ENCODE measurements at regions not wholly inside any gene's neighbourhood (a gene's known extent, or its start where the extent isn't known, plus 50 kb on each side); places are given as distances from the start of the nearest gene placed in this dataset.

DNA sequence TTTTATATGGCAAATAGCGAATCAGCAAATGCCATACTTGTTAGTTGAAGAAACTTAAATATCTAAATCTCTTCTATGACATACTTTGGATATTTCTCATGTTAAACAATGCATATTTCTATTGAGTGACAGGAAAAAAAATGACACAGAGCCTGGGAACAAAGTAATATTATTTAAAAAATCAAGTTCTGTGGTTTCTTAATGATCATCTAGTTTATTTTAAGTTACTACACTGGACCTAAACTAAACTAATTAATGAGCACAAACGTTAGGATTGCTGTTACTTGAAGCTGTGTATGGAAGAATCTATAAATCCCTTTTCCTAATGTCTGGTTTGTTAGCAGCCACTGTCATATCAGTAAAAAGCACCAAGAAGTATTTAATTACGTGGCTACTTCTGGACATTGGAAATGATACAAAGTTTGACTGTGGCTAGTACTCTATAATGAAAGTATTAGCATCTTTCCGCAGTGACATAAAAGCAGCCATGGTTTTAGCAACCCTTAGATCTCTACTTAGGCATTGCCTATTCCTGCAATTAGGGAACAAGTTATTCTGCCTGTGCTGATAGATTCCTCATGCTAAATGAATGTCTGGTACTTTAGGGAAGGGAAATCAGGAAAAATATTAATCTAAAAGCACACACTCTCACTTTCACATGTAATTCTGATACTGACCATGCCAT, 981.7 kb upstream of the B3GALT2 start:
- DNase-seq (ENCODE audit: low read depth, low spot score): no peak
- in situ Hi-C loops (cut with HindIII; ENCODE audit: low pct_unique_long_range_greater_than_20kb, low sequenced_read_pairs): no loop called here

DNA sequence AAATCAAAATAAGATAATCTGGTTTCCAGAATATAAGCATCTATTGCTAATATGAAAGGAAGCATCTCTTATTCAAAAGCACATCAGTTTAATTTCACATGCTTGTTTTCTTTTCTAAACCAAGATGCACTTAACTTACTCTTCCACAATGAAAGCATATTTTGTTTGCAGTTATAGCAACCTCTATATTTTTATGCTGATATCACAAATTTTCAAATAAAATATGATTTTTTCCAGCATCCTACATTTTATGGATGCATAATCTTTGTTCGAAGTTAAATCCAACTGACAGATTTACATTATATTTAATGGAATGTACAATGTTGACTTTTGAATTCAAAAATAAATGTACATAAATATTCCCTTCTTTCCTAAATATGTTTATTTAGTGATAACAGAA, 978.3 kb upstream of the B3GALT2 start:
- DNase-seq (ENCODE audit: low read depth, low spot score): no peak
- in situ Hi-C loops (cut with HindIII; ENCODE audit: low pct_unique_long_range_greater_than_20kb, low sequenced_read_pairs): no loop called here

DNA sequence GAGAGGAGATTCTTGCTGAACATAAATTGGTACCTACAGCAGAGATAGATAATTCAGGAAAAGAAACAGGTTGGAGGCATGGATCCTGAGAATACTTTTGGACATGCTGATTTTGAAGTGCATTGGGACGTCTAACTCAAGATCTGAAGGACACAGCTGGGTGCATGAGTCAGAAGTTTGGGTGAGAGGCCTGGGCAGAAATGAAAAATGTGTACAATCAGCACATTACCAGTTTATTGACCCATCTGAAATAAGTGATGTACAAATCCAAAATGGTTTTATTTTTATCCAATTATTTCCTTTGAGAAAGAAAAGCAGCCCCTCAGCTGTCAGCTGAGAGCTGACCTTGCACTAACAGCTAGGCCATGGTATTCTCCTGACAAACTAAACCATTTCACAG, 975.2 kb upstream of the B3GALT2 start:
- in situ Hi-C loops (cut with HindIII; ENCODE audit: low pct_unique_long_range_greater_than_20kb, low sequenced_read_pairs): no loop called here

DNA sequence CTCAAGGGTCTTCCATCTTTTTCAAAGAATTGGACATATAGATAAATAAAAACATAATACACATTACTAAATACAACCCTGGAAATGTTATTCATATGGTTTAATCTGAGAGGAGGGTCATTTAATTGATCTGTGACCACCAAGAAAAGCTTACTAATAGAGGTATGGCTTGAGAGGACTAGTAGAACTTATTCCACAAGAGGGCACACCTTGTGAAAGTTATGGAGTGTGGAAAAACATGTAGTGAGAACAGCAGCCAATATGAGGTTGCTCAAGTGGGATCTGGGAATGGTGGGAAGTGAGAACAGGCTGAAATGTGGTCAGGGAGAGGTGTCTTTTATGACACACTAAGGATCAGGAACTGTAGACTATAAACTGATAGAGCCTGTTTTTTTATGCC, 973.5 kb upstream of the B3GALT2 start:
- in situ Hi-C loops (cut with HindIII; ENCODE audit: low pct_unique_long_range_greater_than_20kb, low sequenced_read_pairs): no loop called here
- peak; percentile 29 for DNase-seq (ENCODE audit: low read depth, low spot score)

More for the DNA sequence above, 975.2 kb upstream of the B3GALT2 start:
- DNase-seq (ENCODE audit: low read depth, low spot score): no peak

DNA sequence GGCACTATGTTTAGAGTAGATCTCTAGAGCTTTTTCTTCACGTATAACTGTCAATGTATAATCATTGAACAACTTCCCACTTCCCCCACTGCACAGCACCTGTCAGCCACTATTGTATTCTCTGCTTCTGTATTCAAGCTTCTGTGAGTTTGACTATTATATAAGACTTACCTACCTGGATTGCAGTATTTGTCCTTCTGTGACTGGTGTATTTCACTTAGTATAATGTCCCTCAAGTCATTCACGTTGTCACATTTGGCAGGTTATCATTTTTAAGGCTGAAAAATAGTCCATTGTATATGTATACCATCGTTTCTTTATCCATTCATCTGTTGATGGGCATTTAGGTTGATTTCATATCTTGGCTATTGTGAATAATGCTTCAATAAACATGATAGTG, 969.5 kb upstream of the B3GALT2 start:
- in situ Hi-C loops (cut with HindIII; ENCODE audit: low pct_unique_long_range_greater_than_20kb, low sequenced_read_pairs): no loop called here
- no peak for DNase-seq (ENCODE audit: low read depth, low spot score)

GRCh38 chr1:194151056-194151455, 964.6 kb upstream of the B3GALT2 start:
- in situ Hi-C loops (cut with HindIII; ENCODE audit: low pct_unique_long_range_greater_than_20kb, low sequenced_read_pairs): no loop called here

GRCh38 chr1:194150242-194150641, 963.8 kb upstream of the B3GALT2 start:
- DNase-seq (ENCODE audit: low read depth, low spot score): no peak
- in situ Hi-C loops (cut with HindIII; ENCODE audit: low pct_unique_long_range_greater_than_20kb, low sequenced_read_pairs): no loop called here

More at GRCh38 chr1:194151056-194151455, 964.6 kb upstream of the B3GALT2 start:
- DNase-seq (ENCODE audit: low read depth, low spot score): no peak

GRCh38 chr1:194133152-194133551, 946.7 kb upstream of the B3GALT2 start:
- in situ Hi-C loops (cut with HindIII; ENCODE audit: low pct_unique_long_range_greater_than_20kb, low sequenced_read_pairs): no loop called here
- DNase-seq (ENCODE audit: low read depth, low spot score): no peak

- in situ Hi-C loops (cut with HindIII; ENCODE audit: low pct_unique_long_range_greater_than_20kb, low sequenced_read_pairs): no loop called here
- no peak for DNase-seq (ENCODE audit: low read depth, low spot score)
Measured at GRCh38 chr1:194118086-194118485, 931.7 kb upstream of the B3GALT2 start.

GRCh38 chr1:194117582-194117981, 931.2 kb upstream of the B3GALT2 start:
- in situ Hi-C loops (cut with HindIII; ENCODE audit: low pct_unique_long_range_greater_than_20kb, low sequenced_read_pairs): no loop called here
- DNase-seq (ENCODE audit: low read depth, low spot score): peak; percentile 32

GRCh38 chr1:194114288-194114687, 927.9 kb upstream of the B3GALT2 start:
- in situ Hi-C loops (cut with HindIII; ENCODE audit: low pct_unique_long_range_greater_than_20kb, low sequenced_read_pairs): no loop called here
- DNase-seq (ENCODE audit: low read depth, low spot score): no peak

GRCh38 chr1:194105381-194105780, 919.0 kb upstream of the B3GALT2 start:
- no peak for DNase-seq (ENCODE audit: low read depth, low spot score)
- in situ Hi-C loops (cut with HindIII; ENCODE audit: low pct_unique_long_range_greater_than_20kb, low sequenced_read_pairs): no loop called here

- in situ Hi-C loops (cut with HindIII; ENCODE audit: low pct_unique_long_range_greater_than_20kb, low sequenced_read_pairs): no loop called here
- DNase-seq (ENCODE audit: low read depth, low spot score): no peak
Measured at GRCh38 chr1:194104247-194104844, 917.9 kb upstream of the B3GALT2 start.

DNA sequence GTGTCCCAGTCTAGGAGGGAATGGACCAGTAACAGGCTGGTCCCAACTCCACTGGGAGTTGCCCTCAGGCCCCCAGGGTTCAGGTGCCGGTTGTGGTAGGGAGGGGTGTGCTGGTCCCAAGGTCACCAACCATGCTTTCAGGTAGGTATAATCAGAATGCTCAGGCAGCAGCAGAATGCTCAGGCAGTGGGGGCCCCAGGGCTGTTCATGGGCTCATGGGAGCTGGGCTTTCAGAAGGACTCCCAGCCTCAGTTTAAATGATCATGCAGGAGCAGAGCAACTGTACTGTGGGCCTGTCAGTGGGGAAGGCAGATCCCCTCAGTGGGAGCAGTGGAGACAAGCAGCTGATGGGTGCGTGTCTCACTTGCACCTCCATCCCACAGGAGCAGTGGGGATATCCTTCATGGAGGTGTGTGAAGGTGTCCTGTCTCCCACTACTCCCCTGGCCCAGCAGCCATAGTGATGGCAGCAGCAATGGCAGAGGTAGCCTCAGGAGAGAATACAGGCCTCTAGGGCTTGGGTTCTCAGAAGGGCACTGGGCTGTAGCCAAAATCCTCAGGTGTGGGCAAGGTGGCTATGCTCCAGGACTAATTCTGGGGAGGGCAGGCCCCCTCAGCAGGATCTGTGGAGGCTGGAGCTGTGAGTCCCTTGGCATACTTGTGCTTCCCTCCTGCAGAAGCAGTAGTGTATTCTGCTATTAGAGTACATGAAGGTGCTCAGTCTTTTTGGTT, 917.3 kb upstream of the B3GALT2 start:
- in situ Hi-C loops (cut with HindIII; ENCODE audit: low pct_unique_long_range_greater_than_20kb, low sequenced_read_pairs): no loop called here
- DNase-seq (ENCODE audit: low read depth, low spot score): no peak

GRCh38 chr1:194103101-194103500, 916.7 kb upstream of the B3GALT2 start:
- no peak for DNase-seq (ENCODE audit: low read depth, low spot score)
- in situ Hi-C loops (cut with HindIII; ENCODE audit: low pct_unique_long_range_greater_than_20kb, low sequenced_read_pairs): no loop called here

GRCh38 chr1:194102607-194103006, 916.2 kb upstream of the B3GALT2 start:
- DNase-seq (ENCODE audit: low read depth, low spot score): peak; percentile 44
- in situ Hi-C loops (cut with HindIII; ENCODE audit: low pct_unique_long_range_greater_than_20kb, low sequenced_read_pairs): no loop called here

GRCh38 chr1:194084755-194085154, 898.3 kb upstream of the B3GALT2 start:
- no peak for DNase-seq (ENCODE audit: low read depth, low spot score)
- in situ Hi-C loops (cut with HindIII; ENCODE audit: low pct_unique_long_range_greater_than_20kb, low sequenced_read_pairs): no loop called here

GRCh38 chr1:194081444-194081843, 895.0 kb upstream of the B3GALT2 start:
- in situ Hi-C loops (cut with HindIII; ENCODE audit: low pct_unique_long_range_greater_than_20kb, low sequenced_read_pairs): no loop called here
- DNase-seq (ENCODE audit: low read depth, low spot score): no peak

GRCh38 chr1:194080826-194081225, 894.4 kb upstream of the B3GALT2 start:
- DNase-seq (ENCODE audit: low read depth, low spot score): no peak
- in situ Hi-C loops (cut with HindIII; ENCODE audit: low pct_unique_long_range_greater_than_20kb, low sequenced_read_pairs): no loop called here

All from SK-MEL-5 (cell line).